Central memory CD8-positive, alpha-beta T cell (primary cell): ENCODE measurements at regions not wholly inside any gene's neighbourhood (a gene's known extent, or its start where the extent isn't known, plus 50 kb on each side); places are given as distances from the start of the nearest gene placed in this dataset.

ENCODE experiments used
- ATAC-seq: fragments of 150-1000 bp; cut with Tn5 transposase; replicated peaks from 2 replicates; pipeline ENCODE4 v1.10.0; 2022; ENCODE audit warnings: mild to moderate bottlenecking, moderate FRiP score, moderate number of reproducible peaks; ENCODE audit not compliant: poor library complexity, severe bottlenecking; ENCODE audit errors: extremely low read depth
- DNase-seq, 2 donors: peaks; one replicate each; pipeline ENCODE4 v3.0.0; 2021; ENCODE audit warnings: low spot score in 2 of 2
- H3K27ac Mint-ChIP-seq: one replicate; pipeline ENCODE4 v1.8.0; 2022; ENCODE audit warnings: low read depth, mild to moderate bottlenecking, moderate library complexity, mixed read lengths
- H3K27me3 Mint-ChIP-seq: one replicate; pipeline ENCODE4 v1.8.0; 2022; ENCODE audit warnings: mixed read lengths
- H3K36me3 Mint-ChIP-seq: one replicate; pipeline ENCODE4 v1.8.0; 2022; ENCODE audit warnings: mild to moderate bottlenecking, moderate library complexity, mixed read lengths; ENCODE audit not compliant: insufficient read depth
- H3K4me1 Mint-ChIP-seq: one replicate; pipeline ENCODE4 v1.8.0; 2022; ENCODE audit warnings: mixed read lengths
- H3K4me3 Mint-ChIP-seq: one replicate; pipeline ENCODE4 v1.8.0; 2022; ENCODE audit warnings: mild to moderate bottlenecking, moderate library complexity, mixed read lengths
- H3K9me3 Mint-ChIP-seq: one replicate; pipeline ENCODE4 v1.8.0; 2022; ENCODE audit warnings: mixed read lengths

DNA sequence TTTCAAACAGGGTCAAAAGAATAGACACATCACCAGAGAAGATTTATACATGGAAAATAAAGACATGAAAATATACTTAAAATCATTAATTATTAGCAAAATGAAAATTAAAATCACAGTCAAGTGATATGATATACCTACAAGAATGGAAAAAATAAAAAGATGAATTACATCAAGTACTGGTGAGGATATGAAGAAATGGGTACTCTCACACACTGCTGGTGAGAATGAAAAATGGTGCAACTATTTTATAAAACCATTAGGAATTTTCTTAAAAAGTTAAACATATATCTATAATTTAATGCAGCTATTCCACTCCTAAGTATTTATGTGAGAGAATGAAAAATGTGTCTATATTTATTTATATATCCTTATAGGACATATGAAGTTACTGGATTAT lies 136.3 kb upstream of the GRIK2 start:
- no peaks in the 10 kb centered on the region for H3K4me1 Mint-ChIP-seq
- H3K36me3 Mint-ChIP-seq, result no peaks in the 10 kb centered on the region
- no peak overlapping the region for H3K27ac Mint-ChIP-seq
- peaks cover 11% of the 10 kb centered on the region for H3K9me3 Mint-ChIP-seq
- H3K27me3 Mint-ChIP-seq, result no peaks in the 10 kb centered on the region
- DNase-seq (no peak), ATAC-seq (no peak)
- no peak overlapping the region for H3K4me3 Mint-ChIP-seq

DNA sequence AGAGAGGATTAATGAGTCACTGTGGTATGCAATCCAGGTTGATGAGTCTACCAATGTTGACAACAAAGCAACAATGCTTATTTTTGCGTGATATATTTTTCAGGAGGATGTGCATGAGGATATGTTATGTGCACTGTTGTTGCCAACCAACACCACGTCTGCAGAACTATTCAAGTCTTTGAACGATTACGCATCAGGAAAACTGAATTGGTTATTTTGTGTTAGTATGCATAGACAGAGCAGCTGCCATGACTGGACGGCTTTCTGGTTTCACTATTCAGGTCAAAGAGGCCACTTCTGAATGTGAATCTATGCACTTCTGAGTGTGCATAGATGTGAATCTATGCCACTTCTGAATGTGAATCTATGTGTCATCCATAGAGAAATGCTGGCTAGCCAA lies 134.0 kb upstream of the GRIK2 start:
- Mint-ChIP-seq H3K27me3 (no peaks in the 10 kb centered on the region), H3K4me1 (no peaks in the 10 kb centered on the region)

DNA sequence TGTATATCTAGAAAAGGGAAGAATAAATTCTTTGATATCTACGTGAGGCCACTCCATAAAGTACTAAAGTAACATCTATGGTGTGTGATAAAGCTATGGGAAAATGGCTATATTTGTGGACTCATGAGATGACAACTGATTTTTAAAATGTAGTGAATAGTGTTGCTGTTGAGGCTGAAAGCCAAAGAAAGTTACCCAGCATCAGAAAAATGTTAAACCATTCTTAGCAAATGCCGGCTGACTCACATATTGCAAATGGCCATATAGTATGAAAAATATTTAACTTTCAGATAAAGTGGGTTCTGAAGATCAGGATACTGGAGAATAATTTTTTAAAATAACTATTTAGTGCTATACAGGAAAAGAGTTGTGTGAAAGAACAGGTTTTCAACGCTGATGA lies 129.9 kb upstream of the GRIK2 start:
- H3K36me3 Mint-ChIP-seq, result no peaks in the 10 kb centered on the region
- H3K27ac Mint-ChIP-seq, result no peak overlapping the region
- no peak overlapping the region for H3K4me3 Mint-ChIP-seq
- H3K9me3 Mint-ChIP-seq, result peaks cover 18% of the 10 kb centered on the region
- no peaks in the 10 kb centered on the region for H3K27me3 Mint-ChIP-seq
- no peak for DNase-seq
- no peaks in the 10 kb centered on the region for H3K4me1 Mint-ChIP-seq
- ATAC-seq, result no peak

More for the DNA sequence above, 134.0 kb upstream of the GRIK2 start:
- Mint-ChIP-seq H3K36me3 (no peaks in the 10 kb centered on the region), H3K27ac (no peak overlapping the region), H3K9me3 (peaks cover 11% of the 10 kb centered on the region), H3K4me3 (no peak overlapping the region)
- ATAC-seq, result no peak
- DNase-seq, result no peak

DNA sequence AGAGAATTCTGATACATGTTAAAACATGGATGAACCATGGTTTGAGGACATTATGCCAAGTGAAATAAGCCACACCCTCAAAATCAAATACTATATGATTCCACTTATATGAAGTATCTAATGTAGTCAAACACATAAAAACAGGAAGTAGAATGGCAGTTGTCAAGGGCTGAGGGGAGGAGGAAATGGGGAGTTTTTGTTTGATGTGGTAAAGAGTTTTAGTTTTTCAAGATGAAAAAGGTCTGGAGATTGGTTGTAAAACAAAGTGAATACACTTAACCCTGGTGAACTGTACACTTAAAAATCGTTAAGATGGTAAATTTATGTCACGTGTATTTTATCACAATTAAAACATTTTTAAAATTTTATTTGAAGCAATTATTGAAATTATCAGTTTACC lies 127.4 kb upstream of the GRIK2 start:
- Mint-ChIP-seq H3K27me3 (no peaks in the 10 kb centered on the region), H3K36me3 (no peaks in the 10 kb centered on the region), H3K27ac (no peak overlapping the region), H3K4me3 (no peak overlapping the region), H3K9me3 (peaks cover 17% of the 10 kb centered on the region), H3K4me1 (no peaks in the 10 kb centered on the region)
- ATAC-seq, result no peak
- DNase-seq, result no peak

DNA sequence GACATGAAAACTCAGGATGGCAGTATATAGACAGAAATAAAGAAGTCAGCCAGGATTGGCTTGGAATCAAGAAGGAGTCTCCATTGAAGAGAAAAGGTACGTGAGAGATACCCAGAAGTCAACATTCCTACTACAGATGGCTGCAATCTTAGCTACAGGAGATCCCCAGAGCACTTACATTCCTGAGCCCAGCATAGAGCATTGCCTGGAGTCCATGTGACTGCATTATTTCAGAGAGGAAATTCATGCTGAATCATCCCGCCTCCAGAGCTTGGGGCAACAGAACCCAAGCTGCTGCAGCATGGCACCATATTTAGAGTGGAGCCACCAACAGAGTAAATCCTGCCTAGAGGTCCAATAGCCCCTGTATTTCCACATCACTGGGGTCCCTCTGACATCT lies 125.0 kb upstream of the GRIK2 start:
- H3K27ac Mint-ChIP-seq, result no peak overlapping the region
- peaks cover 17% of the 10 kb centered on the region for H3K9me3 Mint-ChIP-seq
- H3K27me3 Mint-ChIP-seq, result no peaks in the 10 kb centered on the region
- DNase-seq (no peak), ATAC-seq (no peak)
- no peaks in the 10 kb centered on the region for H3K4me1 Mint-ChIP-seq
- no peaks in the 10 kb centered on the region for H3K36me3 Mint-ChIP-seq
- H3K4me3 Mint-ChIP-seq, result no peak overlapping the region

DNA sequence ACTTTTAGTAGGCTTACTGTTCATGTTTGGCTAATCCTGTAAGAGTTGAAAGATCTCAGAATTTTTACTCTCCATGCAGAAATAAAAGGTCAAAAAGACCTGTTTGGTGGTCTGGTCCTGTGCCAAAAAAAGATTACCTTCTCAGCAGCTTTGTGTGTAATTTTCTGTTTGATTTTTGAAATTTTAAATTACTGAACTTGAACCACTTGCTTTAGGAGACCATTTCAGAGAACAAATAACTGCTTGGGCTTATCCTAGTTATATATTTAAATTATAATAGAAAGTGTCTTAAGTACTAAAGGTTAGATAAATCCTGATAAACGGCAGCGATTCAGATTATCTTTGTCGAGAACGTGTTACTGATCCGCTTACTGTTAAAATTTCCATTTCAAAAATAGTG lies 118.3 kb upstream of the GRIK2 start:
- Mint-ChIP-seq H3K36me3 (no peaks in the 10 kb centered on the region), H3K27ac (no peak overlapping the region), H3K4me1 (no peaks in the 10 kb centered on the region), H3K4me3 (no peak overlapping the region), H3K9me3 (no peaks in the 10 kb centered on the region), H3K27me3 (no peaks in the 10 kb centered on the region)
- DNase-seq, result no peak
- ATAC-seq, result no peak

DNA sequence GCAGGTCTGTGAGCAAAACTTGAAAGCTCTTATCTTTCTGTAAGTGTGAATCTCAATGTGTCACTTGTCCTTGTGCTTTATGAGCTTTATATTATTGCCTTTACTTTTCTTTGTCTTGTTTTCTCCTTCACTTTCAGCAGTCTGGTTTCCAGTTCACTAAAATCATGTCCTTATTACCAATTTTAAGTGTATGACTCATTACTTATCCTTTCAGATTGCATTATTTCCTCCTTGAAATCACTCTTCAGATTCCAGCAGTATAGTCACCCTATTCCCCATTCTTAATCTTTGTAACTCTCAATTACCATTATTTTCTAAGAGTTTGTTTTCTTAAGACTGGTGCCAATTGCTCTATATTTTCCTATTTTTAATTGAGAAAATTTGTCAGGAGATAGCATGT lies 117.4 kb upstream of the GRIK2 start:
- no peaks in the 10 kb centered on the region for H3K4me1 Mint-ChIP-seq
- H3K4me3 Mint-ChIP-seq, result no peak overlapping the region
- no peaks in the 10 kb centered on the region for H3K9me3 Mint-ChIP-seq
- no peak overlapping the region for H3K27ac Mint-ChIP-seq
- no peak for DNase-seq
- H3K27me3 Mint-ChIP-seq, result no peaks in the 10 kb centered on the region
- no peaks in the 10 kb centered on the region for H3K36me3 Mint-ChIP-seq
- ATAC-seq, result no peak

DNA sequence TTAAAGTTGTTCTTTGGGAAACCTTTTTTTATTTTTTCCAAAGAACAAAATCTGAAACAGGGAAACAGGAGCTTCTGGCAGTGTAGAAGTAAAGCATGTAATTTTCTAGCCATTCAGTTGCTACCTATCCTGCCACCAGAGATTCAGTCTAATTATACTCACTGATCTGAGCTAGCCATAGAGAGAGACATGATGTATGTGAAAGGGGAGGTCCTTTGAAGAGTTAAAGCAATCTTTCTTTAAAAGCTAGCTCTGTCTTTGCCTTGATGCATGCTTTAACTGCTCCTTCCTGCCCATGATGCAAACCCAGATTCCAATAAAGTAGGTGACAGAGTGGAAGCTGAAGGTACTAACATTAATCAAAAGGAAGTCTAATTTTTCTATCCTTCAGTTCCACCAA lies 114.1 kb upstream of the GRIK2 start:
- H3K9me3 Mint-ChIP-seq, result no peaks in the 10 kb centered on the region
- H3K27ac Mint-ChIP-seq, result no peak overlapping the region
- H3K36me3 Mint-ChIP-seq, result no peaks in the 10 kb centered on the region
- DNase-seq, result no peak
- H3K4me3 Mint-ChIP-seq, result no peak overlapping the region
- H3K4me1 Mint-ChIP-seq, result no peaks in the 10 kb centered on the region
- no peaks in the 10 kb centered on the region for H3K27me3 Mint-ChIP-seq
- no peak for ATAC-seq

DNA sequence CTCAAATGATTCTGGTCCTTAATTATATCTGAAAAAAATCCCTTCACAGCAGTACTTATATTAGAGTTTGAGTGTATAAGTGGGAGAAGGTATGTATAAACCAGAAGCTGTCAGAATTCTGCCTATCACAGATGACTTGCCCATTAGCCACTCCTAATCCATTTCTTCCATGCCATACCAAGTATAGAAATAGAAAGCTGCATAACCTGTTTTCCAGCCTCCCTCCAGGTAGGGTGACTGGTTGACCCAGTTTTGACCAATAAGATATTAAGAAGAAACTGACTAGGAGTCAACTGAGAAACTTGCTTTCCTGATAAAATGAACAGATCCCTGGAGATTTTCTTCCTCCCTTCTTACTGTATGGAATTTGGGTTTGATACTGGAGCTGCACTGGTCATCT lies 112.2 kb upstream of the GRIK2 start:
- H3K4me3 Mint-ChIP-seq, result no peak overlapping the region
- no peak for DNase-seq
- no peaks in the 10 kb centered on the region for H3K27me3 Mint-ChIP-seq
- ATAC-seq, result no peak
- no peaks in the 10 kb centered on the region for H3K36me3 Mint-ChIP-seq
- no peak overlapping the region for H3K27ac Mint-ChIP-seq
- no peaks in the 10 kb centered on the region for H3K9me3 Mint-ChIP-seq
- H3K4me1 Mint-ChIP-seq, result no peaks in the 10 kb centered on the region

DNA sequence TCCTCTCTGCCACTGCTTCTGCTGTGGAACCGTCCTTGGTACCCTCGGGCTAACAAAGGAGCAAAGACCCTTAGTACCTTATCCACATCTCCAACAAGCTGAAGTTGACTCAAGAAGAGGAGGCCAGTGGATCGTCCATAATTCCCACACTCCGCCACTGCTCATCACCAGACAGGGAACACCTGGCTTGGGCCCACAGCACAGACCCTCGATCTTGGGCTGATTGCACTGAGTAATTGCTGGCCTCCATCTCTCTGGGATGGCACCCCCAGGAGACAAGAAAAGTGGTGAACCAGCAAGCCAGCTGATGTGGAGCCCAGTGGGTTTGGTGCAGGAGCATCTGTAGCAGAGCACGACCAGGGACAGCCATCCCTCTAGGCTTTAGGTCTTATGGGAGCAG lies 109.4 kb upstream of the GRIK2 start:
- Mint-ChIP-seq H3K36me3 (no peaks in the 10 kb centered on the region), H3K4me1 (no peaks in the 10 kb centered on the region), H3K9me3 (no peaks in the 10 kb centered on the region), H3K27me3 (no peaks in the 10 kb centered on the region), H3K27ac (no peak overlapping the region), H3K4me3 (no peak overlapping the region)
- ATAC-seq, result no peak
- no peak for DNase-seq

DNA sequence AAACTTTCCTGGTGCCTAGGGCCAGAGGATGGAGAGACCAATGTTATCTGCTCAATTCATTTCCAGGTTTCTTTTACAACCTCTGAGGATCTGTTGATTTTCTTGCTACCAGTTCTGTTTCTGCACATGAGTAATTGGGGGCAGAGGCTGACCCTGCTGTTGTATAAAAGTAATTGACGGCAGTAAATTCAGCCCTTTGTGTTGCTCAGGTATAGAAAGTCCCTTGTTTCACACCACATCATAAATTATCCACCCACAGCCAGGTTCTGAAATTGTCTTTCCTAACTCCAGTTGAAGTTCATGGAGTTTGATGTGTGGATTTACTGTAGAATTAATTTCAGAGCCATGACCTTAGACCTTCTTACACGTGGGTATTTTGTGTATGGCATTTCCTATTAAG lies 107.4 kb upstream of the GRIK2 start:
- Mint-ChIP-seq H3K4me3 (no peak overlapping the region), H3K9me3 (peaks cover 6% of the 10 kb centered on the region), H3K36me3 (no peaks in the 10 kb centered on the region), H3K27me3 (no peaks in the 10 kb centered on the region), H3K4me1 (no peaks in the 10 kb centered on the region), H3K27ac (no peak overlapping the region)
- ATAC-seq (no peak), DNase-seq (no peak)

DNA sequence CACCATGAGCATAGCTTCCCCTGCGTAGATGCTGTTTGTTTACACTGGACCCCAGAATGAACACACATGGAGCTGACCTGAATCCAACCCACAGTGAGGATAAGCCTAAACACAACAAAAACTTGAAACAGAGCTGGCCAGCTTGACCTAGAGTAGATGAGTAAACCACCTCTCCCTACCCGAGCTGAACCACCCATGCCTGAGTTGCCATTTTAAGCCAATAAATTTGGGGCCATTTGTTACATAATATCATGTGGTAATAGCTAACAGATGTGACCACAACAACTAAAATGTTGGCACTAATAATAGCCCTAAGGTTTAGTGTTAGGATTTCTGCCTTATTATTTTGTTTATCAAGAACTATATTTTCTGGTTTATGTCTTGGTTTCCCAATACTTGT lies 103.2 kb upstream of the GRIK2 start:
- no peaks in the 10 kb centered on the region for H3K36me3 Mint-ChIP-seq
- ATAC-seq (no peak), DNase-seq (no peak)
- H3K27ac Mint-ChIP-seq, result no peak overlapping the region
- no peaks in the 10 kb centered on the region for H3K4me1 Mint-ChIP-seq
- peaks cover 21% of the 10 kb centered on the region for H3K9me3 Mint-ChIP-seq
- no peaks in the 10 kb centered on the region for H3K27me3 Mint-ChIP-seq
- no peak overlapping the region for H3K4me3 Mint-ChIP-seq

DNA sequence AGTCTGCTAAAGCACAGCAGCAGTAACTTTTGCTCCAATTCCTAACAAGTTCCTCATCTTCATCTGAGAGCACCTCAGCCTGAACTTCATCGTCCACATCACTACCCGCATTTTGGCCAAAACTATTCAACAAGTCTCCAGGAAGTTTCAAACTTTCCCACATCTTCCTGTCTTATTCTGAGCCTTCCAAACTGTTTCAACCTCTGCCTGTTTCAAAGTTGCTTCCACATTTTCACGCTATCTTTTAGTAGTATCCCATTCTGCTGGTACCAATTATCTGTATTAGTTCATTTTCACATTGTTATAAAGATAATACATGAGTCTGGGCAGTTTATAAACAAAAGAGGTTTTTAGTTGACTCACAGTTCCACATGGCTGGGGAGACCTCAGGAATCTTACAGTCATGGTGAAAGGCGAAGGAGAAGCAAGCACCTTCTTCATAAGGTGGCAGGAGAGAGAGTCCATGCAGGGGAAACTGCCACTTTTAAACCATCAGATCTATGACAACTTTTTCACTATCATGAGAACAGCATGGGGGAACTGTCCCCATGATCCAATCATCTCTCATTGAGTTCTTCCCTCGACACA lies 99.4 kb upstream of the GRIK2 start:
- Mint-ChIP-seq H3K27me3 (no peaks in the 10 kb centered on the region), H3K9me3 (peaks cover 21% of the 10 kb centered on the region), H3K4me3 (no peak overlapping the region), H3K27ac (no peak overlapping the region), H3K36me3 (no peaks in the 10 kb centered on the region), H3K4me1 (no peaks in the 10 kb centered on the region)
- no peak for ATAC-seq
- DNase-seq, result no peak

DNA sequence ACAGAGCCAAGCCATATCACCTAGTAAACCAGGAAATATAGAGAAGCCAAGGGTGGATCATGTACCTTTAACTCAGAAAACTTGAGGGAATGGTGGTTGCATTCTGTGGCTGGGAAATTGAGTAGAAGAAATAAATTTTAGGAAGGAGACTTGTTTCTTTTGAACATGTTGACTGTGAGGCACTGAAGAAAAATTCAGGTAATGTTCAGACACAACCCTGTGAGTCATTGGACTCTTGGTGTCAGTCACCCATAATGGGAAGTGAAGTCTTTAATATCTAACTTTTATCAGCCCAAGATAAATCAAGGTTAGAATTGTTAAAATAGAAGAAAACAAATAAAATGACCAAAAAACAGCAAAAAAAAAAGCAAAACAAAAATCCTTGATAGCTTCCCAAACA lies 98.8 kb upstream of the GRIK2 start:
- no peaks in the 10 kb centered on the region for H3K4me1 Mint-ChIP-seq
- DNase-seq (no peak), ATAC-seq (no peak)
- H3K9me3 Mint-ChIP-seq, result peaks cover 21% of the 10 kb centered on the region
- no peak overlapping the region for H3K4me3 Mint-ChIP-seq
- no peak overlapping the region for H3K27ac Mint-ChIP-seq
- H3K36me3 Mint-ChIP-seq, result no peaks in the 10 kb centered on the region
- H3K27me3 Mint-ChIP-seq, result no peaks in the 10 kb centered on the region
